Brain microvascular endothelial cell (primary cell): ENCODE measurements at regions not wholly inside any gene's neighbourhood (a gene's known extent, or its start where the extent isn't known, plus 50 kb on each side); places are given as distances from the start of the nearest gene placed in this dataset.
"Not testable (repeated sequence)": the region's sequence is repeated elsewhere in the genome, so short reads cannot be mapped to it uniquely, and the experiment has no call there.

Source experiments
- DNase-seq: peaks from one replicate; pipeline ENCODE4 v3.0.0-alpha.2; 2020
- H3K27ac ChIP-seq: fragments of 250-450 bp; sonication (Bioruptor Pico); 2 replicates; pipeline ENCODE4 v1.5.1; 2020; ENCODE audit warnings: mild to moderate bottlenecking, moderate library complexity
- H3K27me3 ChIP-seq: fragments of 250-450 bp; sonication (Bioruptor Pico); replicated peaks from 2 replicates; pipeline ENCODE4 v1.5.1; 2020; ENCODE audit warnings: mild to moderate bottlenecking
- H3K36me3 ChIP-seq: fragments of 250-450 bp; sonication (Bioruptor Pico); replicated peaks from 2 replicates; pipeline ENCODE4 v1.5.1; 2020; ENCODE audit warnings: mild to moderate bottlenecking
- H3K4me3 ChIP-seq: 2 replicates; pipeline ENCODE4 v1.5.1; 2011; ENCODE audit warnings: low read depth, mild to moderate bottlenecking, control low read depth, low read length, moderate library complexity
- in situ Hi-C: cut with HindIII; loops from 2 replicates; pipeline ENCODE4 v1.10.0; 2017; ENCODE audit warnings: low sequenced_read_pairs, low pct_ligation_motif_present
- TF ChIP-seq, protein P1 (sequence below): IDR thresholded peaks from 2 replicates; pipeline ENCODE4 v1.5.1; 2011; ENCODE audit warnings: low read depth, mild to moderate bottlenecking, moderate library complexity, low read length, control low read depth, inconsistent platforms; ENCODE audit errors: missing control alignments

- DNase-seq = no peak
- Histone ChIP-seq H3K27ac (no peak overlapping the region), H3K27me3 (no peaks in the 10 kb centered on the region), H3K36me3 (no peaks in the 10 kb centered on the region), H3K4me3 (no peak overlapping the region)
- in situ Hi-C loops = no loop called here
- TF ChIP-seq, protein P1, sequence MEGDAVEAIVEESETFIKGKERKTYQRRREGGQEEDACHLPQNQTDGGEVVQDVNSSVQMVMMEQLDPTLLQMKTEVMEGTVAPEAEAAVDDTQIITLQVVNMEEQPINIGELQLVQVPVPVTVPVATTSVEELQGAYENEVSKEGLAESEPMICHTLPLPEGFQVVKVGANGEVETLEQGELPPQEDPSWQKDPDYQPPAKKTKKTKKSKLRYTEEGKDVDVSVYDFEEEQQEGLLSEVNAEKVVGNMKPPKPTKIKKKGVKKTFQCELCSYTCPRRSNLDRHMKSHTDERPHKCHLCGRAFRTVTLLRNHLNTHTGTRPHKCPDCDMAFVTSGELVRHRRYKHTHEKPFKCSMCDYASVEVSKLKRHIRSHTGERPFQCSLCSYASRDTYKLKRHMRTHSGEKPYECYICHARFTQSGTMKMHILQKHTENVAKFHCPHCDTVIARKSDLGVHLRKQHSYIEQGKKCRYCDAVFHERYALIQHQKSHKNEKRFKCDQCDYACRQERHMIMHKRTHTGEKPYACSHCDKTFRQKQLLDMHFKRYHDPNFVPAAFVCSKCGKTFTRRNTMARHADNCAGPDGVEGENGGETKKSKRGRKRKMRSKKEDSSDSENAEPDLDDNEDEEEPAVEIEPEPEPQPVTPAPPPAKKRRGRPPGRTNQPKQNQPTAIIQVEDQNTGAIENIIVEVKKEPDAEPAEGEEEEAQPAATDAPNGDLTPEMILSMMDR = no peak
Observed at GRCh38 chr14:85002846-85003245, 527.1 kb upstream of the FLRT2 start.

- H3K27ac ChIP-seq = no peak overlapping the region
- in situ Hi-C loops = no loop called here
- no peak for DNase-seq
- H3K4me3 ChIP-seq = no peak overlapping the region
- no peaks in the 10 kb centered on the region for H3K36me3 ChIP-seq
- no peaks in the 10 kb centered on the region for H3K27me3 ChIP-seq
- TF ChIP-seq, protein P1 = no peak
Observed at GRCh38 chr14:85003805-85004204, 526.1 kb upstream of the FLRT2 start.

DNA sequence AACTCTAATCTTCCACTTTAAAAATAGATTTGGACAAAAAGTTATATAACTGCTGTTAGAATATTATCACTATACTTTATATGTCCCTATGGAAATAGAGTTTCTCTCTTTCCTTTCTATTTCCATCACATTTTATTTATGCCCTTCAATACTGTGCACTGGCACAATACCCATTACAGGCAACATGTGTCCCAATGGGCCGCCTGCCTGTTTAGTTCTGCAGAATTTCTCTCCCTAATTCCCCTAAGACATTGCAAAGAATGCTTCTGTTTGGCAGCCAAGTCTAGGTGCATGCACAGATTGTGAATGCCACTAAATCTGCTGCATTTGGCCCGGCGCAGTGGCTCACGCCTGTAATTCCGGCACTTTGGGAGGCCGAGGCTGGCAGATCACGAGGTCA lies 520.4 kb upstream of the FLRT2 start:
- TF ChIP-seq, protein P1 = no peak
- Histone ChIP-seq H3K36me3 (no peaks in the 10 kb centered on the region), H3K4me3 (no peak overlapping the region), H3K27ac (no peak overlapping the region), H3K27me3 (no peaks in the 10 kb centered on the region)
- in situ Hi-C loops = no loop called here
- DNase-seq = no peak

DNA sequence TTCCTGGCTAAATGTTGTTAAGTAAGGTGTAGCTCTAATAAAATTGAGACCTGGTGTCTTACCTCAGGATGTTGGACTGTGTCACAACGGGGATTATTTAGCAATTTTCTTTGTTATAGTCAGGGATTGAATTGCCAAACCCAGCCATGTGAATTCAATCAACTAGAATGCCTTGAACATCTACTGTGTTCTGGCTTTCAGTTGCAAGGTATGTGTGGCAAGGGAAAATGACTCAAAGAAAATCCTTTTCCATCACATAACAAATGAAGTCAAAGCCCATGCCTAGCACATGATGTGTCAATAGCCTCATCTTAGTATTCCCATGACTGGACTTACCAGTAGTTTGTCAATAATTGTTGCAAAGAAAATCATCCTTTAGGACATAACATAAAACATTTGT lies 519.8 kb upstream of the FLRT2 start:
- TF ChIP-seq, protein P1 = no peak
- H3K27ac ChIP-seq = no peak overlapping the region
- H3K36me3 ChIP-seq = no peaks in the 10 kb centered on the region
- no peak overlapping the region for H3K4me3 ChIP-seq
- no peak for DNase-seq
- in situ Hi-C loops = no loop called here
- H3K27me3 ChIP-seq = no peaks in the 10 kb centered on the region

DNA sequence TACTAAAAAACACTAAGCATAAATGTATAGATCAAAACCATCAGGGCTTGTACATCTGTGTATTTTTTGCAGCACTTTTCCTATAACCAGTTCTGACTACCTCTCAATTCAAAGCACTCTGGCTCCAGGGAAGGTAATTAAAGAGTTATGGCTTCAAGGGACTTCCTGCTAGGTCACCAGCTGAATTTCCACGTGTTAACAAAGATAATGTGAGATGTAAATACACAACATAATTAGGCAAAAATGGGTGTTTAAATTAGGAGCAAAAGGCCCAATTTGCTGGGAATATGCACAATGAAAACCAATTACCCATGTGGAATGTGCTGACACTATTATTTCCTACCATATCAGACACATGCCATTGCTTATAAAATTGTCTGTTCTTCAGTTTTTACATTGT lies 513.4 kb upstream of the FLRT2 start:
- H3K36me3 ChIP-seq = no peaks in the 10 kb centered on the region
- DNase-seq = no peak
- in situ Hi-C loops = no loop called here
- no peak overlapping the region for H3K4me3 ChIP-seq
- H3K27me3 ChIP-seq = no peaks in the 10 kb centered on the region
- no peak overlapping the region for H3K27ac ChIP-seq
- TF ChIP-seq, protein P1 = no peak

DNA sequence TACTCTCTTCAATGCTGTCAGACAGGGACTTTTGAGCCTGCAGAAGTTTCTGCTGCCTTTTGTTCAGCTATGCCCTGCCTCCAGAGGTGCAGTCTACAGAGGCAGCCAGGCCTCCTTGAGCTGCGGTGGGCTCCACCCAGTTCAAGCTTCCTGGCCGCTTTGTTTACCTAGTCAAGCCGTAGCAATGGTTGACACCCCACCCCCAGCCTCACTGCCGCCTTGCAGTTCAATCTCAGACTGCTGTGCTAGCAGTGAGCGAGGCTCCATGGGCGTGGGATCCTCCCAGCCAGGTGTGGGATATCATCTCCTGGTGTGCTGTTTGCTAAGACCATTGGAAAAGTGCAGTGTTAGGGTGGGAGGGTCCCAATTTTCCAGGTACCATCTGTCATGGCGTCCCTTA lies 506.1 kb upstream of the FLRT2 start:
- H3K27me3 ChIP-seq, H3K27ac ChIP-seq, H3K36me3 ChIP-seq, H3K4me3 ChIP-seq, in situ Hi-C loops, DNase-seq: not testable (repeated sequence)

- no peaks in the 10 kb centered on the region for H3K36me3 ChIP-seq
- no peak overlapping the region for H3K27ac ChIP-seq
- H3K27me3 ChIP-seq = no peaks in the 10 kb centered on the region
- H3K4me3 ChIP-seq = no peak overlapping the region
- TF ChIP-seq, protein P1 = no peak
- DNase-seq = no peak
- in situ Hi-C loops = no loop called here
Observed at GRCh38 chr14:85024931-85025330, 505.0 kb upstream of the FLRT2 start.
